ENCODE measurements at regions not wholly inside any gene's neighbourhood (a gene's known extent, or its start where the extent isn't known, plus 50 kb on each side); places are given as distances from the start of the nearest gene placed in this dataset.

DNA sequence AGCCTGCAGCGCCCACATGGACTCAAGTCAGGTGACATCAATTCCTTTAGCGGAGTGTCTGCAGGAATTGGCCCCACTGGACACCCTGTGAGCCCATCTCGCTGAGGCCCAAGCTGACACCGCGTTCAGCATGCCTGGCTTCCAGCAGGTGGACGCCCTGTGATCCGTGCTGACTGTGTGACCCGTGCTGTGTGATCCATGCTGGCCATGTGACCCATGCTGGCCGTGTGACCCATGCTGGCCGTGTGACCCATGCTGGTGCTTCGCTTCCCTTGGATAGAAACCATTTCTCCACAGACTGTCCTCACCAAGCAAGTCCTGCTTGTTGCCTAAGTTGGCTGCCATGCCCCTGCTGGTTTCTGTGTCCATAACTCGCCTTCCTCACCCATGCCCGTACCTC, 392.1 kb downstream of the BRD1 start:
- TF ChIP-seq CTCF (IDR thresholded peaks at IDR 0.05) (no peak), POLR2A (IDR thresholded peaks at IDR 0.05) (no peak)

All from esophagus squamous epithelium (tissue), 4 donors.